Fibroblast of lung (primary cell): ENCODE measurements at regions not wholly inside any gene's neighbourhood (a gene's known extent, or its start where the extent isn't known, plus 50 kb on each side); places are given as distances from the start of the nearest gene placed in this dataset.

ENCODE experiments used
- DNase-seq, 2 donors: peaks; one replicate each; pipeline versions ENCODE4 v3.0.0 to v3.0.0-alpha.2; 2010; ENCODE audit warnings: low read depth in 2 of 2
- H2AFZ ChIP-seq: 2 replicates; pipeline ENCODE4 v1.5.1; 2012; ENCODE audit warnings: low read length, control low read depth, inconsistent platforms
- H3K27ac ChIP-seq: 2 replicates; pipeline ENCODE4 v1.5.1; 2011; ENCODE audit warnings: low read length, control low read depth; ENCODE audit not compliant: insufficient read depth
- H3K27me3 ChIP-seq: 2 replicates; pipeline ENCODE4 v1.5.1; 2011; ENCODE audit warnings: mild to moderate bottlenecking, low read length; ENCODE audit not compliant: control insufficient read depth, insufficient read depth
- H3K36me3 ChIP-seq: 2 replicates; pipeline ENCODE4 v1.5.1; 2011; ENCODE audit warnings: low read length; ENCODE audit not compliant: control insufficient read depth, insufficient read depth
- H3K4me1 ChIP-seq: 2 replicates; pipeline ENCODE4 v1.5.1; 2011; ENCODE audit warnings: low read length; ENCODE audit not compliant: control insufficient read depth, insufficient read depth; ENCODE audit errors: extremely low read depth
- H3K4me2 ChIP-seq: 2 replicates; pipeline ENCODE4 v1.5.1; 2011; ENCODE audit warnings: low read length, control low read depth; ENCODE audit not compliant: insufficient read depth; ENCODE audit errors: extremely low read depth
- H3K4me3 ChIP-seq, 4 experiments: fragments of 200-600 bp in 1 of 4; sonication (generic) in 1 of 4; replicated peaks in 1 of 4; 2 replicates each; pipeline ENCODE4 v1.5.1; 2011 to 2016; ENCODE audit warnings: low read length in 4 of 4, low read depth in 3 of 4, mild to moderate bottlenecking in 3 of 4, control low read depth in 2 of 4, inconsistent platforms in 1 of 4, mixed read lengths in 1 of 4; ENCODE audit not compliant: insufficient read depth in 1 of 4; ENCODE audit errors: control extremely low read depth in 1 of 4
- H3K79me2 ChIP-seq: 2 replicates; pipeline ENCODE4 v1.5.1; 2012; ENCODE audit warnings: mild to moderate bottlenecking, low read length, inconsistent platforms; ENCODE audit not compliant: control insufficient read depth, insufficient read depth
- H3K9ac ChIP-seq: 2 replicates; pipeline ENCODE4 v1.5.1; 2011; ENCODE audit warnings: mild to moderate bottlenecking, low read length, control low read depth; ENCODE audit not compliant: insufficient read depth
- H3K9me3 ChIP-seq: 2 replicates; pipeline ENCODE4 v1.5.1; 2012; ENCODE audit warnings: low read depth, low read length; ENCODE audit not compliant: control insufficient read depth, insufficient read depth
- H4K20me1 ChIP-seq: 2 replicates; pipeline ENCODE4 v1.5.1; 2011; ENCODE audit warnings: low read length; ENCODE audit not compliant: control insufficient read depth, insufficient read depth; ENCODE audit errors: extremely low read depth
- EZH2 ChIP-seq: IDR thresholded peaks from 2 replicates; pipeline ENCODE4 v1.5.1; 2012; ENCODE audit warnings: low read length, control low read depth, mild to moderate bottlenecking; ENCODE audit errors: missing control alignments
- TF ChIP-seq, protein P1 (sequence below), 2 donors: IDR thresholded peaks in 1 of 2; conservative IDR thresholded peaks in 1 of 2; 1 replicate in 1 of 2; 2 replicates in 1 of 2; pipeline ENCODE4 v1.5.1; 2011 to 2012; ENCODE audit warnings: low read length in 2 of 2, control low read depth in 1 of 2, inconsistent platforms in 1 of 2, low read depth in 1 of 2, mild to moderate bottlenecking in 1 of 2

DNA sequence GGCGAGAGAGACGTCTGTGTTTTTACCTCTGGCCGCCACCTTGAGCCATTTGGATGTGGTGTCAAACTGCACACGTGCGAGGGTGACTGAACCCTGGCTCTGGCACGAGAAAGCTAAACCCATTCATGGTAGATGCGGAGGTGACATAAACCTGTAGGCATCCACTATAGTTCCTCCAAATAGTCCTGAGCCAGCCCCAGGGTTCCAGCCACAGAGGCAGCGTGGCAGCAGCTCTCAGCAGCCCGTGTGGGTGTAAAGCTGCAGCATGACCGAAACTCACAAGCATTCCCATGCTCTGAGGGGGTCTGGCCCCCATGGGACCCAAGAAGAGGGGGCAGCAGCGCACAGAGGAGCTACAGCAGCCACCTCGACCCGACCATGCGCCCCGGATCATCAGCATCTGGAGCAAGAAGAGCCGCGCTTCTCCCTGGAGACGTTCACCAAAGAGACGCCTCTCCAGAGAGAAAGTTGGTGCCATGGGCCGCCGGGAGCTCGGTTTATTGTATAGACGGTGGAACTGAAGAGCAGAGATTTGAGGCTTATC lies 303.8 kb upstream of the IRX4 start:
- no peak overlapping the region for H2AFZ ChIP-seq
- no peaks in the 10 kb centered on the region for H4K20me1 ChIP-seq
- no peak overlapping the region for H3K4me2 ChIP-seq
- H3K9ac ChIP-seq: no peak overlapping the region
- TF ChIP-seq, protein P1, sequence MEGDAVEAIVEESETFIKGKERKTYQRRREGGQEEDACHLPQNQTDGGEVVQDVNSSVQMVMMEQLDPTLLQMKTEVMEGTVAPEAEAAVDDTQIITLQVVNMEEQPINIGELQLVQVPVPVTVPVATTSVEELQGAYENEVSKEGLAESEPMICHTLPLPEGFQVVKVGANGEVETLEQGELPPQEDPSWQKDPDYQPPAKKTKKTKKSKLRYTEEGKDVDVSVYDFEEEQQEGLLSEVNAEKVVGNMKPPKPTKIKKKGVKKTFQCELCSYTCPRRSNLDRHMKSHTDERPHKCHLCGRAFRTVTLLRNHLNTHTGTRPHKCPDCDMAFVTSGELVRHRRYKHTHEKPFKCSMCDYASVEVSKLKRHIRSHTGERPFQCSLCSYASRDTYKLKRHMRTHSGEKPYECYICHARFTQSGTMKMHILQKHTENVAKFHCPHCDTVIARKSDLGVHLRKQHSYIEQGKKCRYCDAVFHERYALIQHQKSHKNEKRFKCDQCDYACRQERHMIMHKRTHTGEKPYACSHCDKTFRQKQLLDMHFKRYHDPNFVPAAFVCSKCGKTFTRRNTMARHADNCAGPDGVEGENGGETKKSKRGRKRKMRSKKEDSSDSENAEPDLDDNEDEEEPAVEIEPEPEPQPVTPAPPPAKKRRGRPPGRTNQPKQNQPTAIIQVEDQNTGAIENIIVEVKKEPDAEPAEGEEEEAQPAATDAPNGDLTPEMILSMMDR (conservative IDR thresholded peaks at IDR 0.05 in 1 of 2, IDR thresholded peaks at IDR 0.05 in 1 of 2; ENCODE audit: low read depth in 1 of 2, low read length in 2 of 2): no peak
- no peak for TF ChIP-seq EZH2
- H3K27me3 ChIP-seq: no peaks in the 10 kb centered on the region
- no peak for DNase-seq
- H3K36me3 ChIP-seq: no peaks in the 10 kb centered on the region
- no peaks in the 10 kb centered on the region for H3K9me3 ChIP-seq
- no peak overlapping the region for H3K4me3 ChIP-seq
- H3K4me1 ChIP-seq: no peaks in the 10 kb centered on the region
- no peak overlapping the region for H3K27ac ChIP-seq
- no peaks in the 10 kb centered on the region for H3K79me2 ChIP-seq

DNA sequence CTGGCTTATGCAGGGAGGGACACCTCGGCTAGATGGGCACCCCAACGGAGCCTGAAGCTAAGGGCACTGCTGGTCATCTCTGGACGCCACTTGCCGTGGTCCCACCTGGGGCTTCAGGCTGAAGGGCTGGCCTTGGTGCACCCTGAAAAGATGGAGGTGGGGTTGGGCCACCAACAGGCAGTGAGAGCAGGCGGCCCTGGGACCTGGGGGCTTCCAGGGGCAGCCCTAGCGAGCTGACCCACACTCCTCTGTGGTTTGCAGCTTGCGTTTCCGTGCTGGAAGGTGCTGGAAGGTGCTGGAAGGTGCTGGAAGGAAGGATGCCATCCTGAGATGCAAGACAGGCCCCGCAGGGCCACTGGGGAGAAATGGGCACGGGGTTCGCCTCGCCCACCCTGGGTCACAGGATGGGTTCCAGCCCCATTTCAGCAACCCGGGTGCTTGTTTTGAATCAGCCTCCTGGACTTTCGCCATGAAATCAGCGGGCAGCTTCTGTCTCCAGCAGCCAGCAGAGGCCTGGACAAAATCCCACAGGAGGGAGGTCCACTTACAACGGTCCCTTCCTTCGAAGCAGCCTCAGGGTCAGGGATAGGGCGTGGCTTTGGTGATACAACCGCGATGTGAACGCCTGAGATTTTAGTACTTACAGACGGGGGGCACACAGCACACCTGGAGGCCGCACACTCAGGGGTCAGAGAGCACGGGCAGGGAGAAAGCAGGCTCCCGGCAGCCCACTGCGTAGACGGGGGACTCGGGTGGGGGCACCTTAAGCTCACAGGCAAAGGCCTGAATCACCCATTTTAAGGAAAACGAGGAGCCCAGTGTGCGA lies 303.1 kb upstream of the IRX4 start:
- H4K20me1 ChIP-seq: no peaks in the 10 kb centered on the region
- no peaks in the 10 kb centered on the region for H3K79me2 ChIP-seq
- H3K4me3 ChIP-seq: no peak overlapping the region
- H3K9ac ChIP-seq: no peak overlapping the region
- DNase-seq: no peak
- H3K27me3 ChIP-seq: no peaks in the 10 kb centered on the region
- no peaks in the 10 kb centered on the region for H3K4me1 ChIP-seq
- no peaks in the 10 kb centered on the region for H3K9me3 ChIP-seq
- H3K4me2 ChIP-seq: no peak overlapping the region
- TF ChIP-seq EZH2: no peak
- TF ChIP-seq, protein P1 (conservative IDR thresholded peaks at IDR 0.05 in 1 of 2, IDR thresholded peaks at IDR 0.05 in 1 of 2; ENCODE audit: low read depth in 1 of 2, low read length in 2 of 2): no peak
- no peak overlapping the region for H2AFZ ChIP-seq
- no peaks in the 10 kb centered on the region for H3K36me3 ChIP-seq
- H3K27ac ChIP-seq: no peak overlapping the region

DNA sequence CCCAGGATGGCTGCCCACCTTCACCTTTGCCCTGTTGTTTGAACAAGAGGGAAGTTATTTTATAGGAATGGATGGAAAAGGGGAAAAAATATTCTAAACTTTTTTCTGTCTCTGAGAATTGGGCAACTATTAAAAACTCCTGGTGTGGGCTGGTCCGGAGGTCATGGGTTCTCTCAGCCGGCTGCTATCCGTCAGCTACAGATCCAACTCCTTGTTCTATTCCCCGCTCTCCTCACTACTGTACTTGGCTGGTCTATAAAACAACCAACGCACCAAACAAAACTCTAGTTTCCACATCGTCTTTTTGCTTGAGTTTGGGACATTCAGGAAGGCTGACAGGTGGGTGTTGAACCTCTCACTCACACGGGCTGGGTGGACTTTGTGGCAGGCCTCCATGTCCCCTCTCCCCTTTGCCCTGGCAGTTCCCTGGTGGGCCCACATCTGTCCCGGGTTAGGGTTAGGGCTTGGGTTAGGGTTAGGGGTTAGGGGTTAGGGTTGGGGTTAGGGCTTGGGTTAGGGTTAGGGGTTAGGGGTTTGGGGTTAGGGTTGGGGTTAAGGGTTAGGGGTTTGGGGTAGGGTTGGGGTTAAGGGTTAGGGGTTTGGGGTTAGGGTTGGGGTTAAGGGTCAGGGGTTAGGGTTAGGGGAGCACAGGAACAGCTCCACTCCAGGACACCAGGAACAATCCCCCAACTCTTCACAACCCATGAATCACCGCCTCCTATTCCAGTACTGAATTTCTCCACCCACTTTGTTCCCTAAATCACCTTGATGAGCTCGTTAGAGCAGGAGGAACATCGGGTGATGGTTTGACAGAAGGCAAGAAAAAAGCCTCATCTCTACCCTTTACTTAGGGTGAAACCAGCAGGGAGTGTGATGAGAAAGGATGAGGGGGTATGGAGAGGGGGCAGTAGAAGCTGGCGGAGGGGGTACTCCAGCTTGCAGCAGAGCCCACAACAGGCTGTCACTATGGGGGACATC lies 302.1 kb upstream of the IRX4 start:
- no peak overlapping the region for H3K9ac ChIP-seq
- H3K27ac ChIP-seq: no peak overlapping the region
- H3K9me3 ChIP-seq: no peaks in the 10 kb centered on the region
- H3K27me3 ChIP-seq: no peaks in the 10 kb centered on the region
- H3K79me2 ChIP-seq: no peaks in the 10 kb centered on the region
- no peak for TF ChIP-seq EZH2
- TF ChIP-seq, protein P1 (conservative IDR thresholded peaks at IDR 0.05 in 1 of 2, IDR thresholded peaks at IDR 0.05 in 1 of 2; ENCODE audit: low read depth in 1 of 2, low read length in 2 of 2): no peak
- H3K4me1 ChIP-seq: no peaks in the 10 kb centered on the region
- H3K36me3 ChIP-seq: no peaks in the 10 kb centered on the region
- H3K4me3 ChIP-seq: no peak overlapping the region
- H3K4me2 ChIP-seq: no peak overlapping the region
- H4K20me1 ChIP-seq: no peaks in the 10 kb centered on the region
- H2AFZ ChIP-seq: no peak overlapping the region
- DNase-seq: no peak
